HG02885 (cell line): ENCODE measurements at regions not wholly inside any gene's neighbourhood (a gene's known extent, or its start where the extent isn't known, plus 50 kb on each side); places are given as distances from the start of the nearest gene placed in this dataset.
"Not testable (repeated sequence)": the region's sequence is repeated elsewhere in the genome, so short reads cannot be mapped to it uniquely, and the experiment has no call there.

Source experiments
- ATAC-seq: cut with Tn5 transposase; IDR thresholded peaks from one replicate; pipeline ENCODE4 v1.9.1; 2021; ENCODE audit warnings: mild to moderate bottlenecking; ENCODE audit not compliant: unreplicated experiment, poor library complexity

- ATAC-seq = no peak
Observed at GRCh38 chr3:193915613-193916012, 220.3 kb upstream of the HES1 start.

- no peak for ATAC-seq
Observed at GRCh38 chr3:193917158-193917557, 218.8 kb upstream of the HES1 start.

DNA sequence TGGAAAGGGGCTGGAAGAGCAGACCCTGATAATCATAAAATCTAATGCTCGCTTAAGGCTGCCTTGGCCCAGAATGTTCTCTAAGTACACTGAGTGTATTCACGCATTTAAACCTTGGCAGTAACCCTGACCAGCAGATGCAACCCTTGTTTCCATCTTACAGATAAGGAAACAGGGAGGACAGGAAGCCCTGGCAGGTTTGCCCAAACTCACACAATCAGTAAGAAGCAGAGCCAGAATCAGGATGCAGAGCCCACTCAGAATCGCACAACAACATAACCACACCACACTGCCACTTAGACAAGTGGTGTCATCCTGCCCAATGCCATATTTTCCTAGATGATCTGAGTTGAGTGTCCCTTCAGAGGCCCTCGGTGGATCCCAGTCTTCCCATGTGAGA, 214.5 kb upstream of the HES1 start:
- ATAC-seq = no peak

DNA sequence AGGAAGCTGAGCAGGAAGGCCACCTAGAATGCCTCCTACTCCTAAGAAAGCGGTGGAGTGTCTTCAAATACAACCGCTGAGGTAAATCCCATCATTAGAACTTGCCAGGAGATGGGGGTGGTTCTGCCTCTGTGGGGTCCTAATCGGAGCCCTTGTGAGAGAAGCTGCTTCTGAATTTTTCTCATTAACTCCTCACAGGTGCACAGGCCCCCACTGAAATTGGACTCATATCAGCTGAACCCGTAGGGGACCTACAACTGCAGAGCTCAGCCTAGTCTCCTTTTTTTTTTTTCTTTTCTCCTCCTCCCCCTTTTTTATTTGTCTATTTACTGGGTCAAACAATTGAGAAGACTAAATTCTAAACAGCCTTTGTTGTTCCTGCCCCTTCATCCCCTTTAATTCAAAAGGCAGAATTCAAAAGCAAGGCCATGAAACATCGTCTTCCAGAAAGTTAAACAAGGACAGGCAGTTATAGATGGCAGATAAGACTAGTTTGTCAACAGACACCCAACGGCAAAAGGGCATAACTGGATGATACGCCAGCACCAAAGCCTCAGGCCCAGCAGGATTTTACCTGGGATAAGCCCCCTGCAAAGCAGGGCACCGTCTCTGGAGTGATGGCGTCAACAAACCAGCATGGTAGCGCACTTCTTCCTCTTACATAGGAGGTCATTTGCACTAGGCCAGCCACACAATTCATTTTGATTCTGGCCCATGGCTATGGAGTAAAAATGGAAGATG, 213.7 kb upstream of the HES1 start:
- ATAC-seq = no peak

- ATAC-seq = not testable (repeated sequence)
Observed at GRCh38 chr3:193923958-193924357, 212.0 kb upstream of the HES1 start.

DNA sequence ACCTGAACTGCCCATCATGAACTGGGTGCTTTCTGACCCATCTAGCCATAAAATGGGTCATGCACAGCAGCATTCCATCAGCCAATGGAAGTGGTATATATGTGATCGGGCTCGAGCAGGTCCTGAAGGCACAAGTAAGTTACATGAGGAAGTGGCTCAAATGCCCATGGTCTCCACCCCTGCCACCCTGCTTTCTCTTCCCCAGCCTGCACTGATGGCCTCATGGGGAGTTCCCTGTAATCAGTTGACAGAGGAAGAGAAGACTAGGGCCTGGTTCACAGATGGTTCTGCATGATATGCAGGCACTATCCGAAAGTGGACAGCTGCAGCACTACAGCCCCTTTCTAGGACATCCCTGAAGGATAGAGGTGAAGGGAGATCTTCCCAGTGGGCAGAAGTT, 209.9 kb upstream of the HES1 start:
- ATAC-seq = not testable (repeated sequence)

DNA sequence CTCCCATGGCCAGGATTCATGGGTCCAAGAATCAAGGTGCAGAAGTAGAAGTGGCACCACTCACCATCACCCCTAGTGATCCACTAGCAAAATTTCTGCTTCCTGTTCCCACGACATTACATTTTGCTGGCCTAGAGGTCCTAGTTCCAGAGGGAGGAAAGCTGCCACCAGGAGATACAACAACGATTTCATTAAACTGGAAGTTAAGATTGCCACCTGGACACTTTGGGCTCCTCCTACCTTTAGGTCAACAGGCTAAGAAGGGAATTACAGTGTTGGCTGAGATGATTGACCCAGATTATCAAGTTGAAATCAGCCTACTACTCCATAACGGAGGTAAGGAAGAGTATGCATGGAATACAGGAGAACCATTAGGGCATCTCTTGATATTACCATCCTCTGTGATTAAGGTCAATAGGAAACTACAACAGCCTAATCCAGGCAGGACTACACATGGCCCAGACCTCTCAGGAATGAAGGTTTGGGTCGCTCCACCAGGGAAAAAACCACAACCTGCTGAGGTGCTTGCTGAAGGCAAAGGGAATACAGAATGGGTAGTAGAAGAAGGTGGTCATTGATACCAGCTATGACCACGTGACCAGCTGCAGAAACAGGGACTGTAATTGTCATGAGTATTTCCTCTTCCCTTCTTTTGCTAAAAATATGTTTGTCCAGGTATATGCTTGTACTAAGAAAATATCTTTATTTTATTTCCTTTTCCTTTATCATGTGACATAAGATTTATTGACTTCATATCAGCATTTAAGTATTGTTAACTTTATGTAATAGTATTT, 208.3 kb upstream of the HES1 start:
- not testable (repeated sequence) for ATAC-seq

GRCh38 chr3:193928354-193929209, 207.4 kb upstream of the HES1 start:
- ATAC-seq = no peak

GRCh38 chr3:193929373-193929772, 206.6 kb upstream of the HES1 start:
- ATAC-seq = no peak

- no peak for ATAC-seq
Observed at GRCh38 chr3:193929921-193930646, 205.9 kb upstream of the HES1 start.

DNA sequence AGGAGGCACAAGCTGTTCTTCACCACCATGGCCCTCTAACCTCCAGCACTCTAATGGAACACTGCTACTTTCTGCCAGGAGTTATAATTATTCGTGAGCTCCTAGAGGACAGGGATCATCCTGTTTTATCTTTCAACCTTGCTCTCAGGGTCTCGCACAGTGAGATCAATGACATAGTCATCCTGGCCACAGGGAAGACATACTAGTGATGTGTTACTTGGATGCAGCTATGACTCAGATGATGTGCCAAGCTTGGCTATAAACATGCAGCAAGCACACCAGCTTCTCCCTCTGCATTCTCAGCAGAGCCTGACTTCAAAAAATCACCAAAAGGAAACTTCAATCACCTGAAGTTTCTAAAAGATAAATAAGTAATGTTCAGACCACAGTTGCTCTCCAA, 203.8 kb upstream of the HES1 start:
- no peak for ATAC-seq

DNA sequence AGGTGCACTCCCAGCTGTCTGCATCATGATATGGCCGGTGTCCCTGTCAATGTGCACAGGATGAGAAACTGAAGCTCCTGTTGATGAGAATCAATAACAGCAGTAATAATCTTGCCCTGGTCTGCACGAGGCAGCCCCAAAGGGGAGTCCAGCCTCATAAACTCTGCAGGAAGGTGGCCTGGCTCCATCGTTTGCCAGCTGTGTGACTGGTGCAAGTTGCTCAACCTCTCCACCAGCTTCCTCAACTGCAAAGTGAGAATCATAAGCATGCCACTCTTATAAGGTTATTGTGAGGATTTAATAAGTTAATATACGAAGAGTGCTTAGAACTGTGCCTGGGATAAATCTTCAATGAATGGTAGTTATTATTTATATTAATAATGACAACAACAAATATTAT, 203.4 kb upstream of the HES1 start:
- ATAC-seq = no peak

DNA sequence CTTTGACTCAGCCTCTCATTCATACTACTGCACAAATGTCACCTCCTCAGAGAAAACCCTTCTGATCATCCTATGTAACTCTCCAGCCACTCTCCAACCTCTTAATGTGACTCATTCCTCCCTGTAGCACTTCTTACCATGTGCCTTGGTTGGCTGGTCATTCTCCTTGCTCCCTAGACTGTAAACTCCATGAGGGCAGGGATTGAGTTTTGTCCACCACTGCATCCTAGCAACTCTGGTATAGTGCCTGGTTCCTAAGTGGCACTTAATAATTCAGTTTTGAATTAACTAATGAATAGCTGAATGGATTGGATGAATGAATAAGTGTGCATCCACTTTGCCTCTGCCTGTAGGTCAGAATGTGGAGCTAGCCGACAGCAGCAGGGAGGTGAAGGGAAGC, 202.5 kb upstream of the HES1 start:
- no peak for ATAC-seq

- no peak for ATAC-seq
Observed at GRCh38 chr3:193935916-193936315, 200.0 kb upstream of the HES1 start.

- ATAC-seq = no peak
Observed at GRCh38 chr3:193938613-193939012, 197.3 kb upstream of the HES1 start.

DNA sequence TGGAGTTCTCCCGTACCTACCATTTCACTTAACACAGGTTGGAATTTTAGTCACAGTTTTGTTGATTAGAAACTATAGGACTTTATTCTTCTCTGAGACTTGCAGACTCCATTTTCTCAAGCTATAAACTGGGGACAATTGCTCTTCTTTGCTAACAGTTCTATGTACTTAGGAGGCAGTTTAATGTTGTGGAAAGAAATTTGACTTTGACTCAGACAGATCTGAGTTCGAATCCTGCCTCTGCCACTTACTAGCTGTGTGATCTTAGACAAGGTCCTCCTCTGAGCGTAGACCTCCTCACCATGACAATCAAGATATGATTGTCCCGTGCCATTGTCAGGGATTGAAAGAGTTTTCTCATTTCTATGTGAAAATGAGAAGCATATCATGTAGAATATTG, 196.4 kb upstream of the HES1 start:
- ATAC-seq = no peak

GRCh38 chr3:193940526-193940925, 195.4 kb upstream of the HES1 start:
- ATAC-seq = no peak

DNA sequence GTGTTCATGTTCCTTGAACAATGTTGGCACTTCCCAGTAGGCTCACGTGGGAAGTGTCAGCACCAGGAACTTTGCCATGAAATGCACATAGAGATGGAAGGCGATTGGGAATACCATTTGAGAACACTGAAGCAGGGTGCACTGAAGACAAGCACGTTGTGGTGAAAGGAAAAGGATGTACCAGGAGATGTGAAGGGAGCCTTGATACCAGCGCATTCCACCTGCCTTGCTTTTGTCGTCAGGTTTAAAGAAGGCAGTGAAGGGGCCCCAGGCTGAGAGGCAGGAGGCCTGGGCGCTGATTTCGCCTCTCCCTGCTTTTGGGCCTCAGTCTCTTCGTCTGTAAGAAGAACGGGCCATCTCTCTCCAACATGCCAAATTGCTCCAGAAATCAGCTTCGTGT, 194.5 kb upstream of the HES1 start:
- no peak for ATAC-seq

DNA sequence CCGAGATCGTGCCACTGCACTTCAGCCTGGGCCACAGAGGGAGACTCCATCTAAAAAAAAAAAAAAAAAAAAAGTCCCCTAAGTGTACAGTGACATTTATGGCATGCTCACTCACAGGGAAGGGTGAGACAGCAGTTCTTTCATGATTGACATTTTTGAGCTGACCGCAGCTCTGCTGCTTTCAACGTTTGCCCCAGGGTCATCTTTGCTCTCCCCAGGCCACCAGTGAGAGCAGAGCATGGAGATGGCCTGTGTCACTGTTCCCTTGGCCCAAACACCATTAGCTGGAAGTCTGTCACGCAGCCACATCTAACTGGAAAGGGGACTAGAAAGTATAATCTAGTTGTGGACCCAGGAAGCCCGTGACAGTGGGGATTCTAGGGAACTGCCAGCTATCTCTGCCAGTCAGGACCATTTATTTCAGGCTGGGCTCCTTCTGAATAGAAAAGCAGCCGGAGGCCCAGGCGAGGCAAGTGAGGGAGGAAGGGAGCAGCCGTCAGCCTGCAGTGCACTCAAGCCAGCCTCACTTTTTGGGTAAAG, 193.4 kb upstream of the HES1 start:
- ATAC-seq = no peak

GRCh38 chr3:193943200-193943599, 192.7 kb upstream of the HES1 start:
- no peak for ATAC-seq
